PC-3 (cell line): ENCODE measurements at regions not wholly inside any gene's neighbourhood (a gene's known extent, or its start where the extent isn't known, plus 50 kb on each side); places are given as distances from the start of the nearest gene placed in this dataset.

Source experiments
- CTCF ChIP-seq: fragments of 300-600 bp; sonication (generic); conservative IDR thresholded peaks from 2 replicates; pipeline ENCODE4 v1.5.1; 2017; ENCODE audit warnings: antibody characterized with exemption, low read depth, mild to moderate bottlenecking, low read length
- EZH2 ChIP-seq: fragments of 300-600 bp; sonication (generic); IDR thresholded peaks from one replicate; pipeline ENCODE4 v1.6.1; 2017; ENCODE audit warnings: antibody characterized with exemption, mild to moderate bottlenecking, low read length; ENCODE audit not compliant: unreplicated experiment

DNA sequence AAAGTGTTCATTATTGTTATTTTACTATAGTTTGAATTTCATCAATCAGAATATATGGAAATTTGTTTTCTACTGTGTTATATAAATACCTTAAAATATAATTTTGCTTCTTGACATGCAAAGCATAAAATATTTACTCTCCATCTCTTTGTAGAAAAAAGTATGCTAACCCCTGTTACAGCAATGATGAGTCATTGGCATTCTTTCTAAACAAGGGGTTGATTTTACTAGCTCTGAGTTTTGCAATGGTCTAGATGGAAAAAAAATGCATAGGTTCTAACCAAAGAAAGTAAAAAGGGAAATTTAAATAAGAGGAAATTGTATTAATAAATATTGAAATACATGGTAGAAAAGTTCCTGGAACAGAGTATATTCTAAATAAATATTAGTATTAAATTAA is 990.2 kb upstream of the ATXN7L3B start:
- TF ChIP-seq CTCF = no peak
- no peak for TF ChIP-seq EZH2
